Activated effector memory CD4-positive, alpha-beta T cell treated with anti-CD3 and anti-CD28 coated beads, Interleukin-2, amount 50 U/mL, for 16 hours (primary cell): ENCODE measurements at regions not wholly inside any gene's neighbourhood (a gene's known extent, or its start where the extent isn't known, plus 50 kb on each side); places are given as distances from the start of the nearest gene placed in this dataset.

ENCODE experiments used
- DNase-seq: peaks from one replicate; pipeline ENCODE4 v3.0.0-alpha.2; 2020

DNA sequence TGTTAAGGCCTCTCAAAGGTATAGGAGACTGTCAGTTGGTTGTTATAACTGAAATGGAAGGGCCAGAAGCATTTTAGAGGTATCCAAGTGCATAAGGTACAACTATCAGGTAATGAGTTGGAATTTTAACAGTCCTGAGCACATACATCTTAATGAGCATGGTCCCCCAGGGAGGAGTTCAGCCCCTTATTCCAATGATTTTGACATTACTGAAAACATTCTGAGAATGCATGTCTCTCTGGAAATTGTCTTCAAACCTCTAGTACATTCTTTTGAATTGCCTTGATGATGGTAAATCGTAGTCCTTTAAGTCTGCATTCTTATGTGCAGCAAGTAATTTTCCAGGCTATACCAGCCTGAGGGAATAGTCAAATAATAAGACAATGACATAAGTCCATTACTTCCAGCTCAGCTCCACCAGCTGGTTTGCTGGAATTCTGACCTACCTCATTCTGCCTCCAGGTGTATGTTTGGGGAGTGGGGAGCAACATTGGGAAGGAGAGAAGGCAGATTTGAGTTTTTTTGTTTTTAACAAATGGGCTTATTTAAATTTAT, 239.2 kb downstream of the MSRB3 start:
- no peak for DNase-seq

DNA sequence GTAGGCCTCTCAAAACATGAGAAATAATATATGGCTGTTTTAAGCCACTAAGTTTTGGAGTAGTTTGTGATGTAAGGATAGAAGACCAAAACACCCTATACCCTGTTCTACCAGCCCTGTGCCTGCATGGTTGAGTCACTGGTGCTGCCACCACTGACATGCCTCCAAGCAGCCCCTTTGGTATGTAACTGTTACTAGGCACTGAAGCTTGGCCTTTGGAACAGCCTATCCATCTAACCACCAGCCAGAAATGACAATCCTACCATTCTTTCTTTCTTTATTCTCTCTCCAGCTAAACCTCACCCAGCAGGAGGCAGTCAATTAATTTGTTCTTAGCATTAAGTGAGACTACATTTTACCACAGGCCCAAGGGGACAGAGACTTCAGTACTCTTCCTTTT, 240.3 kb downstream of the MSRB3 start:
- DNase-seq, result no peak

DNA sequence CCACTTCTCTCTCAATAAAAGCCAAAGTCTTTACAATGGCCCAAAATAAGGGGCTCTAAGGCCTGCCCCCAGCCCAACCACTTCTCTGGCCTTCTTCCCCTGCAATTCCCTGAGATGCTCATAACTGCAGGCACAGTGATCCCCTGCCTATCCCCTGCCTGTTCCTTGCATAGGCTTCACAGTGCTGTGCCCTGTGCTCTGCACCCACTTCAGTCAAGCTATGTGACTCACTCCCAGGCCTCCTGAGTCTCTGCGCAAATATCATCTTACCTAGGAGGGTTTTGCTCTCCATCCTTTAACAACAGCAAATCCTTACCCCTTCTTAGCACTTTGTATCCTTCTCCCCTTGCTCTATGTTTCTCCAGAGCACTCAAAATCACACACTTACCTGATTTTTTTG, 242.2 kb downstream of the MSRB3 start:
- DNase-seq, result no peak

DNA sequence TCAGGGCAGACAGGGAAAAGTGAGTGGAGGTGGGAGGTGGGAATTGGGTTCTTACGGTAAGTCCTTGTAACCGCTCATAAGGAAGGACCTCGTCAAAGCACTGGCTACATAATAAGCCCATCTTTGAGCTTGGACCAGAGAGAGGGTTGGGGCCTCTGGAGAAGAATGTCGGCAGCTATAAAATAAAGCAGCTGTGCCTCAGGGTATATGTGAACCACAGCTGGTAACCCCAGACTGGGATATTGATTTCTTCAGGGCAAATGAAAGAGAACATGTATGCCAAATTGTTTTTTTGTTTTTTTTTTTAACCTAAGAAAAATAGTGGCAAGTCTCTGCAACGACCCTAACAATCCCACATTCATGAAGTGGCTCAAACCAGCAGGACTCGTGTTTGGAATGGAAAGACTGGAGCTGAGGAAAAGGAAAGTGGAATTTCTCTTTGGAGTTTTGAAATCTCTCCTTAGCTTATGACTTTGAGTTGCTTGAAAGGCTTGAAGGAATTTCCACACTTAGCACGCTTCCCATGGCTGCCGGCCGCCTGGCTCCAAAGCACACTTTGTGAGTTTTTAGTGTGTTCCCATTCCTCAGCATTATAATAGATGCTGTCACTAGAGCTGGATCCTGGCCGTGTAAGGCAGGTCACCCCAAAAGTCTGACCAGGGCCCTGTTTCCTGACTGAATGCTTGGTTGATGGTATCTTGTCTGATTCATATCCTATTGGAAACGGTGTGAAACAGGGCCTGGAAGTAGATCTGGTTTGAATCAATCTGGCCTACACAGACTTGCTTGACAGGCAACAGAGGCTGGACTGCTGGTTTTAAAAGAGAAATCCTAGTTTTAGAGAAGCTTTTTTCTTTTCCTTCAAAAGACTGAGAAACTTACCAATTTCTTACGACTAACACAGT, 244.7 kb downstream of the MSRB3 start:
- DNase-seq, result no peak

DNA sequence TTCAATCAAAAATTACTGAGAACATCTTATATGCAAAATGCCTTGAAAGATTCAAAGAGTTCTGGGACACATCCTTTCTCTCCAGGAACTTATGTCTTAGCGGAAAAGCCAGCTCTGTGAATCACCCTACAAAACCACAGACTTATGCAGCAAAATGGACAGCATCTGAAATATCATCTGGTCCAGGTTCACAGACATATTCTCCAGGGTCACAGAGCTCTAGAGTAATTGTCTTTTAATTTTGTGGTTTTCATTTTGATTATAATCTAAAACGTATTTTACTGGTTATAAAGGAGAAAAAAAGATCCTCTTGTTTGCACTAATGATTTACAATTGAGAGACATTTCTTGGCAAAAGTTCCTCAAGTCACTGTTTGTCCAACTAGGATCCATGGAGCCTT, 246.2 kb downstream of the MSRB3 start:
- no peak for DNase-seq

DNA sequence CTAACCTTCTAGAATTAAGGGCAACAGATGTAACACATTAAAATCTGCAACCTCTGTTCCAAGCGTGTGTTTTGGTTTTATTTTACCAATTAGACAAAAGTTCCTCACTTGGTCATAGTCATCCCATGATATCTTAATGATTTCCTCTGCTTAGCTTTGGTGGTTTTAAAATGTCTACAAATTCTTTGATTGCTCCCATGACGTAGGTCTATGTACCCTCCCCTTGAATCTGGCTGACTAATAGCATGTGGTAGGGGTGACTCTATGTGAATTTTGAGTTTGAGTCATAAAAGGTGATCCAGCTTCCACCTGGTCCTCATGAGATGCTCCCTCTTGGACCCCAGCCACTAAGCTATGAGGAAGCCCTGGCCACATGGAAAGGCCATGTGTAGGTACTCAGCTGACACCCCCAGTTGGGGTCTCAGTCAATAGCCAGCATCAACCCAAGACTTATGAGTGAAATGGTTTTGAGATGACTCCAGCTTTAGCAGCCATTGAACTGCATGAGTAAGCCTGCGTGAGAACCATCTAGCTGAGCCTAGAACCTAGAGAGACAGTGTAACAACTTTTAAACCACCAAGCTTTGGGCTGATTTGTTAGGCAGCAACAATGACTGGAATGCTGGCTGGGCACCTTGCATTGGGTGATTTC, 247.1 kb downstream of the MSRB3 start:
- DNase-seq, result no peak

DNA sequence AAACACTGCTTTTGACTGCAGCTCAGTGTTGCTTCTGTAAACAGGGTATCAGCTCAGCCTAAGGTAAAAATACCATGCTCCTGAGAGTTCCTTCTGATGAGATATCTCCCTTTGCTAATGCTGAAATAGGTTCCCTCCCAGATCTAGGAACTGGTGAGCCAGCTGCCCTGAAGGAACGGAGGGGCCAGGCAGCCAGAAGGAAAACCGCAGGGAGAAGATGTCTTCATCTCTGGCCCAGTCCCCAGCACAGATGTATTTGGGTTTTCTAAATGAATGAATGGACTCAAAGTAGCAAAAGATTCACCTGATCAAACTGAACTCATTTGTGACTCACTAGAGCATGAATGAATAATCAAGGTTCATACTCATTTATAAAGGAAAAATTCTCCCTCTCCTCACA, 247.8 kb downstream of the MSRB3 start:
- DNase-seq, result no peak

DNA sequence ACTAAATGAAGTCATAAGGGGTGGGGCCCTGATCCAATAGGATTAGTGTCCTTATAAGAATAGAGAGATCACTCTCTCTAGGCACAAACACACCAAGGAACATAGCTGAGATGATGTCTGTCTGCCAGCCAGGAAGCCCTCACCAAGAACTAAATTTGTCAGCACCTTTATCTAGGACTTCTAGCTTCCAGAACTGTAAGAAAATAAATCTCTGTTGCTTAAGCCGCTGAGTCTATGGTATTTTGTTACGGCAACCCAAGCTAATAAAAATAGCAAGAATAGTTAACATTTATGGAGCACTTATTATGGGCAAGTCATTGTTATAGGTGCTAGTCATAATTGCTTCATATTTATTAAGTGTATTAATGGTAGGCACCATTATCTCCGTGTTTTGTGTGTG, 249.6 kb downstream of the MSRB3 start:
- DNase-seq, result no peak

DNA sequence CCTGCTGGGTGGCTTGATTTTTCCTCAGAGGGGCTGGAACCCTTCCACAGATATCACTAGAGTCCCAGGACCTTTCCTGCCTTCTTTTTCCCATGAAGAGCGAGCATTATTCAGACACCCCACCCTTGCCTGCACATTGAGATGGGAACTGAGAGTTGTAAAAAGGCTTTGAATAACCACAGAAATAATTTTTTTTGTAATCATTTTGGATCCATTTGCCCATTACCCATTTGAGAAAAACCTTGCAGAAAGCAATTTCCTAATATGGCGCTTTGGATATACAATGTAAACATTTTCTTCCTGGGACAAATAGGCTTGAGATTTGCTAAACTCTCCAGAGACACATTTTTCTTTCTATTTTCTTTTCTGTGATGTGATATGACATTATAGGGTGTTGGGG, 250.6 kb downstream of the MSRB3 start:
- DNase-seq, result no peak

DNA sequence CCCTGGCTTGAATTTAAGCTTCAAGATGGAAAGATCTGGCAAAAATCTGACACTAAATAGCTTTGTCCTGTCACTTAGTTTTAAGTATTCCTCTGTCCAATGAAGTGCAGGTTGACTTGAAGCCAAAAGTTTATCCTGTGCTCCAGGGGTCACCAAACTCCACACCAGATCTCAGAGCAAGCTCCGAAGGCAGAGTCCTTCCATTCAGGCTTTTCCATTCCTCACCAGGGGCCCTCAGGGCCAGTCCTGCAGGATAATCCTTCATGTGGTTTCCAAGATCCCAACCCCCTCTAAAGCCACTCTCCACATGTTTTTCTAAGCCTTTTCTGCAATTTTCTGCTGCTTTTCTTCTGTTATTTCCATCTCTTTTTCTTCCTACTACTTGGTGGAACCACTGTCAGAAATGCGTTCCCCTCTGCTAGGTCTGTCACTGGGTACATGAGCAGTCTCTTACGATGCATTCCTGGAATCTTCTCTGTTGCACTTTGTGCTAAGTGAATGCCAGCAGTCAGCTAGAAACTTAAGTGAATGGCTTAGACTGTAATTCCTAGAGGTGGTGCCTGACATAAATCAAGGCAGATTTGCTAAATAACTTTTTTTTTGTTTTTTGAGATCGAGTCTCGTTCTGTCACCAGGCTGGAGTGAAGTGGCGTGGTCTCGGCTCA, 251.4 kb downstream of the MSRB3 start:
- no peak for DNase-seq

DNA sequence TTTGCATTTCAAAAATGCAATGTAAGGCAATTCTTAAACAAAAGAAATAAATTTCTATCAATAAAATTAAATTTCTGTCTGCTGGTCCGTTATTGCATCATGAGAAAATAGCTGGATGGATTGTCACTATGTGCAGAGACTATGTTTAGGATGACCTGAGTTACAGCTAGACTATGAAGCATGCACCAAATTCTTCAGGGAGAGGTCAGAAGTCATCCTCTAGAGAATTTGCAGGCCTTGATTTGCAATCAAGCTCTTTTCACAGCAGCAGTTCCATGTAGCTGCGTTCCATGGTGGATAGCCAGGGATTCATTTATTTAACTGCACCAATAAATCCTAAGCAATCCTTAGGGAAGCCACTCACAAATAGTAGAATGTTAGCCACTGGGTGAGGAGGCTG, 253.7 kb downstream of the MSRB3 start:
- DNase-seq, result no peak

DNA sequence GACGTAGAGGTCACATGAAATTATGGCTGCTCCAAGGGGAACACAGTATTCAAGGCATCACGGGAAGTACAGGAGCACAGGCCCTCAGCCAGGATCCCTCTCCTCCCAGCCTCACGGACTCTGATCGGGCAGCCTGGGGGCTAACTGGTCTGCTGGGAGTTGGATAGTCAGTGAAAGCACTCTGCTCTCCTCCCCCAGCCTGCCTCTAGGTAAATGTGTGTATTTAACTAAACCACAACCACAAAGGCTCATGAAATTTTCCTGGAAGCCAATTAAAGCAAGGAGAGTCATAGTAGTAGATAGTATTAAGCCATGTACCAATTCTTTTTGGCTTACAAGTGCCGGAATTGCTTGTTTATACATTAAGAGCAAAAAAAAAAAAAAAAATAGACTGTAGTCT, 254.3 kb downstream of the MSRB3 start:
- DNase-seq, result no peak

DNA sequence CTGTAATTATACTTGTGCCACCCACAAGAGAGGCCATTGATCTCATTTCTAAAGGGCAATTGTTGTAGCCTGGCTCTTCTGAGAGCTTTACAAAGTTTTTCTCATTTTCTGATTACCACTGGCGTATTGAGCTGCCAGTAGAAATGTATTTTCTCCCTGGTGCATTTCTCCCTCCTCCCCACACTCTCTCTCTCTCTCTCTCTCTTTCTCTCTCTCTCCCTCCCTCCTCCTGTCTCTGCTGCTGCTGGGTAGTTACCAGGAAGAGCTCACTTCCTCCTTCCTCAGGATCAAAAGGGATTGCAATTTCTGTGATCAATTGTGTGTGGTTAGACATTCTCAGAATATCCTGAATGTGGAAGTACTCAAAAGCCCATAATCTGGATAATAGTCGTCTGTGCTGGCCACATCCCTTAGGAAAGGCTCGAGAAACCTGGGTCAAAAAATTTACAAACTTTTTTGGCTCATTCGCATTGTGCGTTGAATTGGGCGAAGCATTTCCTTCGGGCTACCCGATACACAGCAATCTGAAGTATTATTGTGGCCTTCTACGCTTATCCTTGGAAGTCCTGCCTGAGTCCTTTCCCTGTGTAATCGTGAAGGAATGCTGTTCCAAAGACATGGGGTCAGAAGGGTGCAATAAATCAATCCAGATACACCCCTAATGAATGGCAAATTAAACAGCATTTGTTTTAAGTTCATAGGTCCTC, 254.8 kb downstream of the MSRB3 start:
- no peak for DNase-seq

DNA sequence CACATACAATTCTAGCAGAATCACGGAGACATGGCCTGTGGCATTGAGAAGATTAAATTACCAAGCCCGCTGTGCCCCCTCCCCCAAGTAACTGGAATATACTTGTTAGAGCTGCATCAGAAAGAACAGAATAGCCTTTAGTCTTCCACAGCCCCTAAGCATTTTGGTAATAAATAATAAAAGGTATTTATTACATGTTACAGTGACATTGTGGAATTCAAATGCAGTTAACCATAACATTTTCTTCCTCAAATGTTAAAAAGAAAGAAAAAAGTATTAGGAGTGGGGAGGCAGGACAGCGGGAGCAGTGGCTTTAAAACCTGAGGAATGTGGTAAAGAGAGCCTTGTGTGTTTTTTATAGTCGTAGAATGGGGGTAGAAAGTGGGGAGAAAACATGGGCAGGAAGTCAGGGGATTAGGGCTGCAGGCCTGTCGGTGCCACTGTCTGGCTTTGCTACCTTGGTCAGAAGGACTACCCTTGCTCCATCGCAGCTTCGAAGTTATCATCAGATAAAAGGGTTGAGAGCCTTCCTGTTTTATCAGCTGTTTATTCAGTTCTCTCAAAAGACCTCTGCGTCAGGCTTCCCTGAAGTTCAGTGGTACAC, 255.9 kb downstream of the MSRB3 start:
- no peak for DNase-seq

DNA sequence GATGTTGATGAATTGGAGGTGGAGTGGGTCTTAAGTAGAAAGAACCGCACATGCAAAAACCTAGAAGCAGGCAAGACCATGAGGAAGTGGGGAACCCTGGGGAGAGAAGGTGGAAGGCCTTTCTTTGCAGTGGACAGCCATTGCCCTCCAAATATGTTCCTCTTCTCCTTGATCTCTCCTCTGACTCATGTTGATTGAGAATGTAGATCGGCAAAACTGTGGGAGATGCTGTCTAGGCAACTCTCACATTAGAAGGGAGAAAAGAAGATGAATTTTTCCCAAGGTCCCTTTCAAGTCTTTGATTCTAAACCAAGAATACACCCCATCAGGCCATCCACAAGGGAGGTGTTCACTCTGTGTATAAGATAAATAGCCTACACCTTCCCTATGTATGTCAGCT, 257.5 kb downstream of the MSRB3 start:
- DNase-seq, result no peak

DNA sequence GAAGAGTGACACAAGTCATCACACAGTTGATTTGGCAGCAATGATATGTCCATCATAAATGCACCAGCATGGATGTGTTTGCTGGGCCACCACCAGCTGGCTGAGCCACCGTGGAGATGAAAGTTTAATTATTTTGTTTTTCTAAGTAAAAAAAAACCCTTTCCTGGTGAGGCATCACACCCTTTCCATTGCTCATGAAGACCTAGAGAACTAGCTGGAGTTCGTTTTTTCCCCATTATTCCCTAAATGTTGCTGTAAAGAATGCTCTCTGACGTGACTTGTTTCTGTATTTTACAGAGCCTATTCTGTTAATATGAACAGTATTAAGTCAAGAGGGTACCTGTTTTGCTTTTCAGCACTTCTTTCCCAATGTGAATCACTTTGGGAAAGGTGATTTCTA, 257.9 kb downstream of the MSRB3 start:
- DNase-seq, result no peak

DNA sequence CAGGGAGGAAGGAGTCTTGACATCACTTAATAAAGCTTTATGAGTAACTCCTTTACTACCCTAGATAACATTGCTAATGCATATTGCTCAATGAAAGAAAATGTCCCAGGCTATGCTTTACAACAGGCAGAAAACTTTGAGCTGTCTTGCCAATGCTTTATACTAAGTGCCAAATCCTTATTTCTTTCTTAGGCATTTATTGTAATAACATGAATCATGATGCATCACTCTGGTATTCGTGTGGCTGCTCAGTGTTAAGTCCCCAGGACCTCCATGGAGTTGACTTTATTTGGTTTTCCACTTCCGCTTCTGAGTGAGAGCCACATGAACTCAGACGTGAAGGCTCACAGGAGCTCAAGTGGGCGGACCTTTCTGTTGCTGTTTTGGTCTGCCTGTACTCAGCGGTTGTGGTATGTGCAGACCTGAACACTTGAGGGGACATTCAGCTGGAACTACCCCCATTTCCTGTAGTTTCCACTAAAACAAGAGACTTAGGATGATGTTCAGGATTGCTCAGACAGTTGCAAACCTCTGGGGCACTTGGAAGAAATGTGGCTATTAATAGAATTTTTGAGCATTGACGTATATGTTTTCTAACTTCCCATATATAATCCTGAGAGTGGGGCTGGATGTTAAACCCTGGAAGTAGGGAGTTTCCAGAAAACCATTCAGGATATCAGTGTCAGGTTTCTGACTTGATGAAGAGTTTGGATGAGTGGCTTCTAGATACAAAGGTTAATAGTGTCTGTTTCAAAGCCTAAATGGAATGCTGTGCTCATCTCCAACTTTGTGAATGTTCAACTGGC, 258.6 kb downstream of the MSRB3 start:
- no peak for DNase-seq

DNA sequence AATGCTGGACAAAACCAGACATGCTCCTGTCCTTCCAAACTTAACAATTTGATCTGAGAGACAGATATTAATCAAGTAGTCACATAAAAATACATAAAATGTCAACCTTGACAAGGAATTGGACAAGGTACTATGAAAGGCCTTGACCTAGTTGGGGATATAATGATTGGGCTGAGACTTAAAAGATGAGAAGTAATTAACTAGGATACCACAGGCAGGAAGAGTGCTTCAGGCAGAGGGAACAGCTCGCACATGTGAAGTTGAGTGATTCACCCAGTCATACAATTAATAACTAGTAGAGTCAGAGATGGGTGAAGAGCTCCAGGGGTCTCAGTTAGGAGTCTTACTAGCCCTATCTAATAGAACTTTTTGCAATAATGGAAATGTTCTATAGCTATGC, 259.5 kb downstream of the MSRB3 start:
- DNase-seq, result no peak

DNA sequence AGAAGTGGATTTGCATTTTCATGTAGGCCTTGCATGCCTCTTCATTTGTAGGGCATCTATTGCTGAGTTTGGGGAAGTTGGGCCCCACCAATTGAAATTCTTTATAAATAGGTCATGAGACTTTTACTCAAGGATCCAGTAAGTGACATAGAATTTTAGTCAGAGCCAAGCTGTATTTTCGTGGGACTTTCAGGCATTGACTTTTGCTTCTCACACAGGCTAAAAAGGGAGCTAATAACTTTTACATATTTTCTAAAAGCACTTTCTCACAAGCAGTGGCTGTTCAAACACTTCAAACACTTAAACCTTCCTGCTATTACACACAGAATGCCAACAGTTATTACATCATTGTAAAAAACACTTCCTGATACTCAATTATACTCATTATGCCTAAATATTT, 260.5 kb downstream of the MSRB3 start:
- no peak for DNase-seq

DNA sequence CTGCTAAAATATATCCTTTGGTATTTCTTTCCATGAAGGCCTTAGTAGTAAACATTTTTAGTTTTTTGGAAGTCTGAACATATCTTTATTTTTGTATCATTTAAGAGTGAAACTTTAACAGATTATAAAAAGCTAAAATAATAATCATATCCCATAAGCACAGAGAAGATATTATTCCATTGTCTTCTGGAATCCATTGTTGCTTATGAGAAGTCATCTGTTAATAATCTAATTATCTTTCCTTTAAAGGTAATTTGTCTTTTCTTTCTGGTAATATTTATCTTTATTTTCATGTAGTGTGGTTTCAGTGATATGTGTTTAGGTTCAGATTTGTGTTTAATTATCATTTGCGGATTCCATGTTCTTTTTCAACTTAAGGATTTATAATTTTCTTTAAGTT, 261.7 kb downstream of the MSRB3 start:
- DNase-seq, result no peak

DNA sequence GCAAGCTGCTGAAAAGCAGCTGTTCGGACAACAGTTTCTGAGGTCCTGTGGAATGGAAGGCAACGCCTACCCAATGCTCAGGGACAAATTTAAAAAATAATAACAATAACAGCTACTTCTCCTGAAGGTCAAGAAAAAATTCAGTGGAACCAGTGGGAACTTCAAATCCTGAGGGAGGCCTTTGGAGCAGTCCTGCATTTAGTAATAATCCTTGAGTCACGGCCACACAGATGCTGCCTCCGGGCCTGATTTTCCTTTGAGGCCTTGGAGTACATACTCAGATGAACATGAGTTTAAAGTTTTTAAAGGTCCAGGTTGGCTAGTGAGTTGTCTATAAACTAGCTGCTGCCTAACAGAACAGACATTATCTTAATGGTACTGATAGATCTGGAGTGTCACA, 268.0 kb downstream of the MSRB3 start:
- no peak for DNase-seq
